ENCODE measurements at regions not wholly inside any gene's neighbourhood (a gene's known extent, or its start where the extent isn't known, plus 50 kb on each side); places are given as distances from the start of the nearest gene placed in this dataset.

- Mint-ChIP-seq H3K9me3 (ENCODE audit: unreplicated experiment) (no peaks in the 10 kb centered on the region), H3K4me1 (ENCODE audit: low read depth, unreplicated experiment) (no peaks in the 10 kb centered on the region), H3K27ac (ENCODE audit: unreplicated experiment) (no peak overlapping the region), H3K4me3 (ENCODE audit: unreplicated experiment) (no peak overlapping the region), H3K36me3 (ENCODE audit: low read depth, unreplicated experiment) (no peaks in the 10 kb centered on the region), H3K27me3 (ENCODE audit: low read depth, unreplicated experiment) (peaks cover 9% of the 10 kb centered on the region)
- no peak for DNase-seq (ENCODE audit: low read depth)
- H3K4me3 ChIP-seq (ENCODE audit: insufficient read depth, low read depth, low read length), result no peak overlapping the region
- H3K27me3 ChIP-seq (ENCODE audit: insufficient read depth, low read length), result no peaks in the 10 kb centered on the region
- H3K27ac ChIP-seq (ENCODE audit: low read depth, low read length), result no peak overlapping the region
- no peak for FAIRE-seq
- TF ChIP-seq CTCF (IDR thresholded peaks at IDR 0.05; ENCODE audit: insufficient read depth, low read depth, low read length) (no peak), EZH2 (IDR thresholded peaks at IDR 0.05; ENCODE audit: insufficient read depth, low read length) (no peak)
- H3K79me2 ChIP-seq (ENCODE audit: insufficient read depth, low read length), result no peaks in the 10 kb centered on the region
- no peak overlapping the region for H3K4me2 ChIP-seq (ENCODE audit: low read length)
- no peaks in the 10 kb centered on the region for H3K36me3 ChIP-seq (ENCODE audit: insufficient read depth, low read length)
- no peaks in the 10 kb centered on the region for H3K9me3 ChIP-seq (ENCODE audit: insufficient read depth, low read depth, low read length)
- H4K20me1 ChIP-seq (ENCODE audit: insufficient read depth, low read length), result no peaks in the 10 kb centered on the region
- H2AFZ ChIP-seq (ENCODE audit: low read depth, low read length), result no peak overlapping the region
- H3K4me1 ChIP-seq (ENCODE audit: insufficient read depth, low read length), result no peaks in the 10 kb centered on the region
- no peak overlapping the region for H3K9ac ChIP-seq (ENCODE audit: low read length)
Measured at GRCh38 chr1:58991305-58991704, 207.5 kb upstream of the JUN start.

DNA sequence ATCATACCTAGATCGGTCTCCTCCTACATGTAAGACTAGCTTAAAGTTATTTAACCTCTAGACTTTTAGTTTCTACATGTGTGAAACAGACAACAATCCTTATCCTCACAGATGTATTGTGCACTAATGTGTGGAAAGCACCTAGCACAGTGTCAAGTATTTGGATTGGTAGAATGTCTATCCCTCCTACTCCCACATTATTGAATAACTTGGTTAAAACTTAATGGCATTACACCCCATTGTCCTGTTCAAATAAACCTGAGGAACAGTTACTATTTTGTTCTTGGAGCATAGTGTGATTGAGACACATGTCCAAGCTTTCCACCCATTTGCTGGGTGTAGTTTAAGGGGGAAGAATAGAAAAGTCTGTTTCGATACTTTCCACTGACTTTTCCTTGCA lies 208.8 kb upstream of the JUN start:
- H3K4me1 ChIP-seq (ENCODE audit: insufficient read depth, low read length), result no peaks in the 10 kb centered on the region
- no peaks in the 10 kb centered on the region for H3K9me3 ChIP-seq (ENCODE audit: insufficient read depth, low read depth, low read length)
- H3K9ac ChIP-seq (ENCODE audit: low read length), result no peak overlapping the region
- no peaks in the 10 kb centered on the region for H4K20me1 ChIP-seq (ENCODE audit: insufficient read depth, low read length)
- Mint-ChIP-seq H3K27ac (ENCODE audit: unreplicated experiment) (no peak overlapping the region), H3K27me3 (ENCODE audit: low read depth, unreplicated experiment) (peaks cover 5% of the 10 kb centered on the region), H3K4me3 (ENCODE audit: unreplicated experiment) (no peak overlapping the region), H3K36me3 (ENCODE audit: low read depth, unreplicated experiment) (no peaks in the 10 kb centered on the region), H3K4me1 (ENCODE audit: low read depth, unreplicated experiment) (no peaks in the 10 kb centered on the region), H3K9me3 (ENCODE audit: unreplicated experiment) (no peaks in the 10 kb centered on the region)
- H2AFZ ChIP-seq (ENCODE audit: low read depth, low read length), result no peak overlapping the region
- H3K79me2 ChIP-seq (ENCODE audit: insufficient read depth, low read length), result no peaks in the 10 kb centered on the region
- H3K27me3 ChIP-seq (ENCODE audit: insufficient read depth, low read length), result no peaks in the 10 kb centered on the region
- no peak for DNase-seq (ENCODE audit: low read depth)
- H3K27ac ChIP-seq (ENCODE audit: low read depth, low read length), result no peak overlapping the region
- H3K4me2 ChIP-seq (ENCODE audit: low read length), result no peak overlapping the region
- no peak for FAIRE-seq
- no peak overlapping the region for H3K4me3 ChIP-seq (ENCODE audit: insufficient read depth, low read depth, low read length)
- no peaks in the 10 kb centered on the region for H3K36me3 ChIP-seq (ENCODE audit: insufficient read depth, low read length)
- TF ChIP-seq CTCF (IDR thresholded peaks at IDR 0.05; ENCODE audit: insufficient read depth, low read depth, low read length), result no peak
- no peak for TF ChIP-seq EZH2 (IDR thresholded peaks at IDR 0.05; ENCODE audit: insufficient read depth, low read length)

- no peak overlapping the region for H2AFZ ChIP-seq (ENCODE audit: low read depth, low read length)
- no peaks in the 10 kb centered on the region for H3K4me1 Mint-ChIP-seq (ENCODE audit: low read depth, unreplicated experiment)
- no peaks in the 10 kb centered on the region for H3K79me2 ChIP-seq (ENCODE audit: insufficient read depth, low read length)
- DNase-seq (ENCODE audit: low read depth), result no peak
- H4K20me1 ChIP-seq (ENCODE audit: insufficient read depth, low read length), result no peaks in the 10 kb centered on the region
- TF ChIP-seq CTCF (IDR thresholded peaks at IDR 0.05; ENCODE audit: insufficient read depth, low read depth, low read length), result no peak
- no peak for TF ChIP-seq EZH2 (IDR thresholded peaks at IDR 0.05; ENCODE audit: insufficient read depth, low read length)
- no peak overlapping the region for H3K4me3 ChIP-seq (ENCODE audit: insufficient read depth, low read depth, low read length)
- no peak overlapping the region for H3K4me3 Mint-ChIP-seq (ENCODE audit: unreplicated experiment)
- no peaks in the 10 kb centered on the region for H3K4me1 ChIP-seq (ENCODE audit: insufficient read depth, low read length)
- H3K27ac ChIP-seq (ENCODE audit: low read depth, low read length), result no peak overlapping the region
- H3K9me3 ChIP-seq (ENCODE audit: insufficient read depth, low read depth, low read length), result no peaks in the 10 kb centered on the region
- no peaks in the 10 kb centered on the region for H3K27me3 ChIP-seq (ENCODE audit: insufficient read depth, low read length)
- H3K36me3 Mint-ChIP-seq (ENCODE audit: low read depth, unreplicated experiment), result no peaks in the 10 kb centered on the region
- no peak overlapping the region for H3K27ac Mint-ChIP-seq (ENCODE audit: unreplicated experiment)
- no peak overlapping the region for H3K9ac ChIP-seq (ENCODE audit: low read length)
- no peak overlapping the region for H3K4me2 ChIP-seq (ENCODE audit: low read length)
- peaks cover 5% of the 10 kb centered on the region for H3K27me3 Mint-ChIP-seq (ENCODE audit: low read depth, unreplicated experiment)
- FAIRE-seq, result no peak
- no peaks in the 10 kb centered on the region for H3K9me3 Mint-ChIP-seq (ENCODE audit: unreplicated experiment)
- no peaks in the 10 kb centered on the region for H3K36me3 ChIP-seq (ENCODE audit: insufficient read depth, low read length)
Measured at GRCh38 chr1:58993403-58993802, 209.6 kb upstream of the JUN start.

Measured in astrocyte (in vitro differentiated cells and primary cell).